ENCODE measurements at regions not wholly inside any gene's neighbourhood (a gene's known extent, or its start where the extent isn't known, plus 50 kb on each side); places are given as distances from the start of the nearest gene placed in this dataset.

GRCh38 chr16:52004343-52004742, 542.6 kb downstream of the TOX3 start:
- TF ChIP-seq ZC3H10 (CRISPR knock-in tag; IDR thresholded peaks at IDR 0.05): no peak
- TF ChIP-seq ZNF8 (CRISPR knock-in tag; IDR thresholded peaks at IDR 0.05): no peak
- no peak for TF ChIP-seq SNAI2 (CRISPR knock-in tag; IDR thresholded peaks at IDR 0.05)
- TF ChIP-seq ZFP30 (CRISPR knock-in tag; IDR thresholded peaks at IDR 0.05): no peak
- TF ChIP-seq, protein P1, sequence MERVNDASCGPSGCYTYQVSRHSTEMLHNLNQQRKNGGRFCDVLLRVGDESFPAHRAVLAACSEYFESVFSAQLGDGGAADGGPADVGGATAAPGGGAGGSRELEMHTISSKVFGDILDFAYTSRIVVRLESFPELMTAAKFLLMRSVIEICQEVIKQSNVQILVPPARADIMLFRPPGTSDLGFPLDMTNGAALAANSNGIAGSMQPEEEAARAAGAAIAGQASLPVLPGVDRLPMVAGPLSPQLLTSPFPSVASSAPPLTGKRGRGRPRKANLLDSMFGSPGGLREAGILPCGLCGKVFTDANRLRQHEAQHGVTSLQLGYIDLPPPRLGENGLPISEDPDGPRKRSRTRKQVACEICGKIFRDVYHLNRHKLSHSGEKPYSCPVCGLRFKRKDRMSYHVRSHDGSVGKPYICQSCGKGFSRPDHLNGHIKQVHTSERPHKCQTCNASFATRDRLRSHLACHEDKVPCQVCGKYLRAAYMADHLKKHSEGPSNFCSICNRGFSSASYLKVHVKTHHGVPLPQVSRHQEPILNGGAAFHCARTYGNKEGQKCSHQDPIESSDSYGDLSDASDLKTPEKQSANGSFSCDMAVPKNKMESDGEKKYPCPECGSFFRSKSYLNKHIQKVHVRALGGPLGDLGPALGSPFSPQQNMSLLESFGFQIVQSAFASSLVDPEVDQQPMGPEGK (CRISPR knock-in tag; IDR thresholded peaks at IDR 0.05; ENCODE audit: borderline replicate concordance): no peak
- TF ChIP-seq ZNF70 (CRISPR knock-in tag; IDR thresholded peaks at IDR 0.05): no peak
- TF ChIP-seq ZNF565 (CRISPR knock-in tag; conservative IDR thresholded peaks at IDR 0.05; ENCODE audit: low read depth): no peak
- no peak for TF ChIP-seq ARNTL (CRISPR knock-in tag; IDR thresholded peaks at IDR 0.05; ENCODE audit: borderline replicate concordance, low read depth)
- no peak for TF ChIP-seq GLIS3 (CRISPR knock-in tag; IDR thresholded peaks at IDR 0.05)
- TF ChIP-seq ESRRG (CRISPR knock-in tag; IDR thresholded peaks at IDR 0.05): no peak
- no peak for TF ChIP-seq TCF4 (CRISPR knock-in tag; IDR thresholded peaks at IDR 0.05; ENCODE audit: borderline replicate concordance)
- TF ChIP-seq OSR1 (CRISPR knock-in tag; IDR thresholded peaks at IDR 0.05): no peak
- TF ChIP-seq BACH2 (CRISPR knock-in tag; IDR thresholded peaks at IDR 0.05; ENCODE audit: borderline replicate concordance): no peak
- TF ChIP-seq, protein P2, sequence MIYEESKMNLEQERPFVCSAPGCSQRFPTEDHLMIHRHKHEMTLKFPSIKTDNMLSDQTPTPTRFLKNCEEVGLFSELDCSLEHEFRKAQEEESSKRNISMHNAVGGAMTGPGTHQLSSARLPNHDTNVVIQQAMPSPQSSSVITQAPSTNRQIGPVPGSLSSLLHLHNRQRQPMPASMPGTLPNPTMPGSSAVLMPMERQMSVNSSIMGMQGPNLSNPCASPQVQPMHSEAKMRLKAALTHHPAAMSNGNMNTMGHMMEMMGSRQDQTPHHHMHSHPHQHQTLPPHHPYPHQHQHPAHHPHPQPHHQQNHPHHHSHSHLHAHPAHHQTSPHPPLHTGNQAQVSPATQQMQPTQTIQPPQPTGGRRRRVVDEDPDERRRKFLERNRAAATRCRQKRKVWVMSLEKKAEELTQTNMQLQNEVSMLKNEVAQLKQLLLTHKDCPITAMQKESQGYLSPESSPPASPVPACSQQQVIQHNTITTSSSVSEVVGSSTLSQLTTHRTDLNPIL (CRISPR knock-in tag; IDR thresholded peaks at IDR 0.05; ENCODE audit: low read depth): no peak
- TF ChIP-seq POU6F1 (CRISPR knock-in tag; IDR thresholded peaks at IDR 0.05; ENCODE audit: borderline replicate concordance, low read depth): no peak
- TF ChIP-seq CSDC2 (CRISPR knock-in tag; IDR thresholded peaks at IDR 0.05): no peak
- no peak for TF ChIP-seq PPARA (CRISPR knock-in tag; IDR thresholded peaks at IDR 0.05; ENCODE audit: borderline replicate concordance)
- TF ChIP-seq TOX (CRISPR knock-in tag; IDR thresholded peaks at IDR 0.05; ENCODE audit: borderline replicate concordance): no peak
- TF ChIP-seq, protein P3, sequence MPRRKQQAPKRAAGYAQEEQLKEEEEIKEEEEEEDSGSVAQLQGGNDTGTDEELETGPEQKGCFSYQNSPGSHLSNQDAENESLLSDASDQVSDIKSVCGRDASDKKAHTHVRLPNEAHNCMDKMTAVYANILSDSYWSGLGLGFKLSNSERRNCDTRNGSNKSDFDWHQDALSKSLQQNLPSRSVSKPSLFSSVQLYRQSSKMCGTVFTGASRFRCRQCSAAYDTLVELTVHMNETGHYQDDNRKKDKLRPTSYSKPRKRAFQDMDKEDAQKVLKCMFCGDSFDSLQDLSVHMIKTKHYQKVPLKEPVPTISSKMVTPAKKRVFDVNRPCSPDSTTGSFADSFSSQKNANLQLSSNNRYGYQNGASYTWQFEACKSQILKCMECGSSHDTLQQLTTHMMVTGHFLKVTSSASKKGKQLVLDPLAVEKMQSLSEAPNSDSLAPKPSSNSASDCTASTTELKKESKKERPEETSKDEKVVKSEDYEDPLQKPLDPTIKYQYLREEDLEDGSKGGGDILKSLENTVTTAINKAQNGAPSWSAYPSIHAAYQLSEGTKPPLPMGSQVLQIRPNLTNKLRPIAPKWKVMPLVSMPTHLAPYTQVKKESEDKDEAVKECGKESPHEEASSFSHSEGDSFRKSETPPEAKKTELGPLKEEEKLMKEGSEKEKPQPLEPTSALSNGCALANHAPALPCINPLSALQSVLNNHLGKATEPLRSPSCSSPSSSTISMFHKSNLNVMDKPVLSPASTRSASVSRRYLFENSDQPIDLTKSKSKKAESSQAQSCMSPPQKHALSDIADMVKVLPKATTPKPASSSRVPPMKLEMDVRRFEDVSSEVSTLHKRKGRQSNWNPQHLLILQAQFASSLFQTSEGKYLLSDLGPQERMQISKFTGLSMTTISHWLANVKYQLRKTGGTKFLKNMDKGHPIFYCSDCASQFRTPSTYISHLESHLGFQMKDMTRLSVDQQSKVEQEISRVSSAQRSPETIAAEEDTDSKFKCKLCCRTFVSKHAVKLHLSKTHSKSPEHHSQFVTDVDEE (CRISPR knock-in tag; IDR thresholded peaks at IDR 0.05): no peak
- TF ChIP-seq ISL1 (CRISPR knock-in tag; IDR thresholded peaks at IDR 0.05): no peak
- ATAC-seq: no peak

GRCh38 chr16:52002026-52002425, 544.9 kb downstream of the TOX3 start:
- TF ChIP-seq ESRRG (CRISPR knock-in tag; IDR thresholded peaks at IDR 0.05) (no peak), BACH2 (CRISPR knock-in tag; IDR thresholded peaks at IDR 0.05; ENCODE audit: borderline replicate concordance) (no peak), CSDC2 (CRISPR knock-in tag; IDR thresholded peaks at IDR 0.05) (no peak), ZNF70 (CRISPR knock-in tag; IDR thresholded peaks at IDR 0.05) (no peak), TCF4 (CRISPR knock-in tag; IDR thresholded peaks at IDR 0.05; ENCODE audit: borderline replicate concordance) (no peak), ZNF8 (CRISPR knock-in tag; IDR thresholded peaks at IDR 0.05) (no peak), ISL1 (CRISPR knock-in tag; IDR thresholded peaks at IDR 0.05) (no peak), ZNF565 (CRISPR knock-in tag; conservative IDR thresholded peaks at IDR 0.05; ENCODE audit: low read depth) (no peak), ZC3H10 (CRISPR knock-in tag; IDR thresholded peaks at IDR 0.05) (no peak)
- no peak for ATAC-seq

- no peak for ATAC-seq
- TF ChIP-seq, protein P1 (CRISPR knock-in tag; IDR thresholded peaks at IDR 0.05; ENCODE audit: borderline replicate concordance): no peak
Observed at GRCh38 chr16:51996516-51996915, 550.4 kb downstream of the TOX3 start.
